Activated T-helper 1 cell treated with anti-CD3 and anti-CD28 coated beads, Interleukin-12 subunit alpha, Interleukin-12 subunit beta, Interleukin-2, Interleukin-4 antibody, amounts not matched to agents 30 ng/mL and 10 ng/mL and 1 ng/mL, durations not matched to agents 14 hours and 24 hours and 36 hours (primary cell): ENCODE measurements at regions not wholly inside any gene's neighbourhood (a gene's known extent, or its start where the extent isn't known, plus 50 kb on each side); places are given as distances from the start of the nearest gene placed in this dataset.
"Not testable (repeated sequence)": the region's sequence is repeated elsewhere in the genome, so short reads cannot be mapped to it uniquely, and the experiment has no call there.

Experiments
- DNase-seq: peaks from one replicate; pipeline ENCODE4 v3.0.0; 2021; ENCODE audit warnings: low spot score
- H3K27ac Mint-ChIP-seq: one replicate; pipeline ENCODE4 v1.8.0; 2021; ENCODE audit warnings: mild to moderate bottlenecking, mixed read lengths
- H3K27me3 Mint-ChIP-seq: one replicate; pipeline ENCODE4 v1.8.0; 2022; ENCODE audit warnings: mild to moderate bottlenecking, moderate library complexity, mixed read lengths; ENCODE audit not compliant: insufficient read depth
- H3K36me3 Mint-ChIP-seq: one replicate; pipeline ENCODE4 v1.8.0; 2021; ENCODE audit warnings: low read depth, mixed read lengths
- H3K4me1 Mint-ChIP-seq: one replicate; pipeline ENCODE4 v1.8.0; 2021; ENCODE audit warnings: low read depth, mixed read lengths
- H3K4me3 Mint-ChIP-seq: one replicate; pipeline ENCODE4 v1.8.0; 2021; ENCODE audit warnings: mild to moderate bottlenecking, moderate library complexity, mixed read lengths
- H3K9me3 Mint-ChIP-seq: one replicate; pipeline ENCODE4 v1.8.0; 2021; ENCODE audit warnings: mixed read lengths
- intact Hi-C: fragments of 100-400 bp; cut with micrococcal nuclease; formaldehyde crosslinking; loops from one replicate; pipeline ENCODE4 v1.15.1; 2024

DNA sequence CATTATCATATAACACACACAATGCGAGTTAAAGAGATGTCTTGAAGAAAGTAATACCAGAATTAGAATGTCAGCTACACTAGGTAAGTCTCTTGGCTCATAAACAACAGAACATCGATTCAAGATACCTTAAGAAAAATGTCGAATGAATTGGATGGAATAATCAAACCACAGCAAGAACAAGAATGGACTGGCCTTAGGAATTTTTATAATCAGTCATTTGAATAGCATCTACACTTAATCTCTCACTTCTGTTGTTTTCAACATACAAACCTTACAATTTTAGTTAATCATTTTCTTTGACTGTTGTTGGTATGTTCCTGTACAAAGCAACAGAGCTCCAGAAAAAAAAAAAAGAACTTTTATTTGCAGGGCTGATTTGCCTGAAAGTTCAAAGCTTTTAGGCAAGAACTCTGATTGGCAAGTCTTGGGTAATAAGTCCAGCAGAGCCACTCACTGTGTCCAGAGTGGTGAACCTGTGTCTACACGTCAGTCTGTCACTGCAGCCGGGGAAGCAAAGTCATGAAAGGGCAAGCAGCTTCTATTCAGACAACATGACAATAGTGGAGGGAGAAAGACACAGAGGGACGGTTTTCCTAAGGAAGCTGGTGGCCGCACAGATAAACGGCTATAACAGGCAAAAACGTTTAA lies 1026.1 kb upstream of the MIR17HG start:
- intact Hi-C loops, result no loop called here
- H3K36me3 Mint-ChIP-seq, result no peaks in the 10 kb centered on the region
- no peak for DNase-seq
- no peak overlapping the region for H3K4me3 Mint-ChIP-seq
- H3K9me3 Mint-ChIP-seq, result no peaks in the 10 kb centered on the region
- H3K4me1 Mint-ChIP-seq, result no peaks in the 10 kb centered on the region
- H3K27ac Mint-ChIP-seq, result no peak overlapping the region
- H3K27me3 Mint-ChIP-seq, result no peaks in the 10 kb centered on the region

DNA sequence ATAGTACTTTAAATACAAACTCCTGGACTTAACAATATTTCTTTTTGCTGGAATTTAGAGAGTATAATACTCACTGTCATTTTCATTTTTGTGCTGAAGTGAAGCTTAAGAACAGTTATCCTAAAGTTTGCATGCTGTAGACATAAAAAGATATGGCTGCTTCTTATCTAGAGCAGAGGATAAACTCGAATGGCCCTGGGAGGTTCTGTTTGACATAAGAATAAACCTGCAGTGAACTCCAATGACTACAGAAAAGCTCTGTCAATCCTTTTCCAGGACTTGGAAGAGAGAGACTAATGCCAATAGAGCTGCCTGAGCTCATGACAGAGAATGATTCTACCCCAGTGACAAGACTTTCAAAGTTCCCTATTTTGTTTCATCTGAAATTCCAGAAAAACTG lies 1017.8 kb upstream of the MIR17HG start:
- H3K9me3 Mint-ChIP-seq, result peaks cover 3% of the 10 kb centered on the region
- H3K4me3 Mint-ChIP-seq, result no peak overlapping the region
- no peaks in the 10 kb centered on the region for H3K4me1 Mint-ChIP-seq
- intact Hi-C loops, result no loop called here
- no peaks in the 10 kb centered on the region for H3K27me3 Mint-ChIP-seq
- no peaks in the 10 kb centered on the region for H3K36me3 Mint-ChIP-seq
- no peak overlapping the region for H3K27ac Mint-ChIP-seq
- DNase-seq, result no peak

GRCh38 chr13:90331974-90332373 lies 1015.5 kb upstream of the MIR17HG start:
- DNase-seq, result no peak
- H3K27ac Mint-ChIP-seq, result no peak overlapping the region
- H3K4me1 Mint-ChIP-seq, result no peaks in the 10 kb centered on the region
- H3K4me3 Mint-ChIP-seq, result no peak overlapping the region
- H3K27me3 Mint-ChIP-seq, result no peaks in the 10 kb centered on the region
- intact Hi-C loops, result no loop called here
- H3K36me3 Mint-ChIP-seq, result no peaks in the 10 kb centered on the region
- peaks cover 6% of the 10 kb centered on the region for H3K9me3 Mint-ChIP-seq

GRCh38 chr13:90336507-90336906 lies 1011.0 kb upstream of the MIR17HG start:
- DNase-seq, result no peak
- H3K9me3 Mint-ChIP-seq, result peaks cover 19% of the 10 kb centered on the region
- no peak overlapping the region for H3K4me3 Mint-ChIP-seq
- H3K27me3 Mint-ChIP-seq, result no peaks in the 10 kb centered on the region
- H3K27ac Mint-ChIP-seq, result no peak overlapping the region
- intact Hi-C loops, result no loop called here
- H3K36me3 Mint-ChIP-seq, result no peaks in the 10 kb centered on the region
- no peaks in the 10 kb centered on the region for H3K4me1 Mint-ChIP-seq

- H3K4me3 Mint-ChIP-seq, H3K27ac Mint-ChIP-seq, H3K36me3 Mint-ChIP-seq, H3K27me3 Mint-ChIP-seq, H3K4me1 Mint-ChIP-seq, intact Hi-C loops, DNase-seq: not testable (repeated sequence)
- peaks cover 30% of the 10 kb centered on the region for H3K9me3 Mint-ChIP-seq
These were observed 1006.1 kb upstream of the MIR17HG start for GRCh38 chr13:90341348-90341747.

GRCh38 chr13:90348477-90349136 lies 998.9 kb upstream of the MIR17HG start:
- H3K9me3 Mint-ChIP-seq, result peaks cover 20% of the 10 kb centered on the region
- H3K4me1 Mint-ChIP-seq, H3K27ac Mint-ChIP-seq, H3K27me3 Mint-ChIP-seq, H3K36me3 Mint-ChIP-seq, intact Hi-C loops, DNase-seq, H3K4me3 Mint-ChIP-seq: not testable (repeated sequence)

DNA sequence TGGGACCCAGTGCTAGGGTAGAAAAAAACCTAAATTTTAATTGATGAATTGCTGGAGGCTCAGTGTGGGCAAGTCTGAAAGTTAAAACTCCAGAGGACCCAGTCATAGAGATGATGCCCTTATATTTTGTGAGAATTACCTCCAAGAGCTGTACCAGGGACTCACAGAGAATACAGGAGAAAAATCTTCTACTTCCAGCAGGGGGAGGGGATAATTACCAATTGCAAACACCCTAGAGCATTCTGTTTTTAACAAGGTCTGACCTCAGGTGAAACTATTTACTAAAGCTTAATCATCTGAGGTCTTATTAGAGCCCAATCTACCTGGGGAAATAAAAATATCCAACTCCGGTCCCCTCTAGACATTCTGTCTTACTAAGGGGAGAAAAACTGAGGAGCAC lies 994.7 kb upstream of the MIR17HG start:
- H3K9me3 Mint-ChIP-seq, result peaks cover 17% of the 10 kb centered on the region
- no peak overlapping the region for H3K27ac Mint-ChIP-seq
- no peaks in the 10 kb centered on the region for H3K27me3 Mint-ChIP-seq
- H3K4me1 Mint-ChIP-seq, result no peaks in the 10 kb centered on the region
- H3K4me3 Mint-ChIP-seq, result no peak overlapping the region
- DNase-seq, result no peak
- intact Hi-C loops, result no loop called here
- no peaks in the 10 kb centered on the region for H3K36me3 Mint-ChIP-seq

GRCh38 chr13:90355162-90355751 lies 992.2 kb upstream of the MIR17HG start:
- Mint-ChIP-seq H3K4me3 (no peak overlapping the region), H3K4me1 (no peaks in the 10 kb centered on the region), H3K27ac (no peak overlapping the region), H3K36me3 (no peaks in the 10 kb centered on the region), H3K9me3 (peaks cover 11% of the 10 kb centered on the region), H3K27me3 (no peaks in the 10 kb centered on the region)
- intact Hi-C loops, result no loop called here
- DNase-seq, result no peak

- Mint-ChIP-seq H3K36me3 (no peaks in the 10 kb centered on the region), H3K9me3 (peaks cover 15% of the 10 kb centered on the region), H3K4me1 (no peaks in the 10 kb centered on the region), H3K27me3 (no peaks in the 10 kb centered on the region), H3K27ac (no peak overlapping the region), H3K4me3 (no peak overlapping the region)
- DNase-seq, result no peak
- intact Hi-C loops, result no loop called here
These were observed 986.7 kb upstream of the MIR17HG start for GRCh38 chr13:90360785-90361184.

- Mint-ChIP-seq H3K4me1 (no peaks in the 10 kb centered on the region), H3K27me3 (no peaks in the 10 kb centered on the region), H3K27ac (no peak overlapping the region), H3K36me3 (no peaks in the 10 kb centered on the region), H3K9me3 (peaks cover 17% of the 10 kb centered on the region), H3K4me3 (no peak overlapping the region)
- DNase-seq, result no peak
- intact Hi-C loops, result no loop called here
These were observed 984.8 kb upstream of the MIR17HG start for GRCh38 chr13:90362707-90363106.

- no peaks in the 10 kb centered on the region for H3K4me1 Mint-ChIP-seq
- H3K4me3 Mint-ChIP-seq, result no peak overlapping the region
These were observed 982.4 kb upstream of the MIR17HG start for GRCh38 chr13:90365130-90365529.

DNA sequence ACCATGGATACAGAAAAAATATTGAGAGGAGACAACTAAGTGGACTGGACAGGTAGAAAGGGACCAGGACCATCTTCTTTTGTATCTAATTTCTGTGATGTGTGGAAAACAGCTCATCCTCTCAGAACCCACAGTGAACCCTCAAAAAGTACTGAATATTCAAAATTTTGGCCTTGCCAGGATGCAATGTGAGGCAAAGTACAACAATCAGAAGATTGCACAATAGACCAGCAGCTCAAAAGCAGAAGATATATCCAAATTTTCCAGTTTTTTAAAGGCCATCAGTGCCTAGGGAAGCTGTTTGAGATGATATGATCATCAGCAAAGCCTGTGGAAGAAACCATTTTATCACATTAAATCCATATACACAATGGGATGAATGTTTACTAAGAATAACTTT lies 973.3 kb upstream of the MIR17HG start:
- Mint-ChIP-seq H3K4me3 (no peak overlapping the region), H3K4me1 (no peaks in the 10 kb centered on the region), H3K27ac (no peak overlapping the region), H3K36me3 (no peaks in the 10 kb centered on the region), H3K9me3 (peaks cover 9% of the 10 kb centered on the region), H3K27me3 (no peaks in the 10 kb centered on the region)
- intact Hi-C loops, result no loop called here
- DNase-seq, result no peak

More at GRCh38 chr13:90365130-90365529, 982.4 kb upstream of the MIR17HG start:
- Mint-ChIP-seq H3K27me3 (no peaks in the 10 kb centered on the region), H3K27ac (no peak overlapping the region), H3K9me3 (peaks cover 19% of the 10 kb centered on the region), H3K36me3 (no peaks in the 10 kb centered on the region)
- DNase-seq, result no peak
- intact Hi-C loops, result no loop called here

GRCh38 chr13:90375851-90376250 lies 971.6 kb upstream of the MIR17HG start:
- Mint-ChIP-seq H3K27me3 (no peaks in the 10 kb centered on the region), H3K9me3 (peaks cover 10% of the 10 kb centered on the region), H3K4me1 (no peaks in the 10 kb centered on the region), H3K27ac (no peak overlapping the region), H3K36me3 (no peaks in the 10 kb centered on the region), H3K4me3 (no peak overlapping the region)
- no peak for DNase-seq
- intact Hi-C loops, result no loop called here
